HEK293 (cell line): ENCODE measurements at regions not wholly inside any gene's neighbourhood (a gene's known extent, or its start where the extent isn't known, plus 50 kb on each side); places are given as distances from the start of the nearest gene placed in this dataset.

ENCODE experiments used
- CTCF ChIP-seq: fragments of 450-650 bp; formaldehyde crosslinking; IDR thresholded peaks from 2 replicates; pipeline ENCODE4 v1.5.1; 2016; ENCODE audit warnings: missing biosample characterization, missing genetic modification characterization
- GLI4 ChIP-seq: fragments of 450-650 bp; formaldehyde crosslinking; IDR thresholded peaks from 2 replicates; pipeline ENCODE4 v1.5.1; 2016; ENCODE audit warnings: missing biosample characterization, missing genetic modification characterization
- REPIN1 ChIP-seq: fragments of 450-650 bp; formaldehyde crosslinking; IDR thresholded peaks from 2 replicates; pipeline ENCODE4 v1.5.1; 2017; ENCODE audit warnings: missing biosample characterization, missing genetic modification characterization, low read depth
- SALL2 ChIP-seq: fragments of 450-650 bp; formaldehyde crosslinking; IDR thresholded peaks from 2 replicates; pipeline ENCODE4 v1.5.0; 2017; ENCODE audit warnings: missing biosample characterization, mild to moderate bottlenecking, missing genetic modification characterization, borderline replicate concordance
- ZNF830 ChIP-seq: fragments of 450-650 bp; IDR thresholded peaks from 2 replicates; pipeline ENCODE4 v1.5.0; 2018; ENCODE audit warnings: missing biosample characterization, missing genetic modification characterization, low read depth, mild to moderate bottlenecking, moderate library complexity
- ZSCAN16 ChIP-seq: fragments of 450-650 bp; formaldehyde crosslinking; IDR thresholded peaks from 2 replicates; pipeline ENCODE4 v1.5.1; 2016; ENCODE audit warnings: missing biosample characterization, missing genetic modification characterization

DNA sequence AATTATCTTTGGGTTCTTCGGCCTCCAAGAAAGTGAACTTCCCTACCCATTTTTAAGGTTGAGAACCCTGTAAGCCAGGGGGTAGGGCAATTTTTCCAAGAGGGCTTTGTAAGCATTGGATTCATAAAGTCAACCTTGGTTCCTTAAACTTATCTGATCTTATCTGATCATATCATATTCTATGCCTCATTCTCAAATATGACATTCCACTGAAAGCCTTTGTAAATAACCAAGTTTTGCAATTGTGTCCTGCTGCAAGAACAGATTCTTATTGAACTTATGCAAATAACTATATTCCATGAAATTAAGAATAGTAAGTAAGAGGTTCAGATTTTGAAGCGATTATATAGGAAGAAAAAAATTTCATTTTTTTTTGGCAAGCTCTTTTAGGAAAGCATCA lies 649.5 kb downstream of the LRRC70 start:
- TF ChIP-seq CTCF (tag by site-specific recombination) (no peak), ZNF830 (no peak), GLI4 (tag by site-specific recombination) (no peak), ZSCAN16 (no peak), SALL2 (no peak), REPIN1 (no peak)
